Activated CD4-positive, alpha-beta T cell treated with anti-CD3 and anti-CD28 coated beads, Interleukin-2, amount 50 U/mL, for 48 hours (primary cell): ENCODE measurements at regions not wholly inside any gene's neighbourhood (a gene's known extent, or its start where the extent isn't known, plus 50 kb on each side); places are given as distances from the start of the nearest gene placed in this dataset.

ENCODE experiments used
- DNase-seq, 2 experiments: peaks; one replicate each; pipeline ENCODE4 v3.0.0-alpha.2; 2020

GRCh38 chr11:95375451-95375850 lies 144.4 kb upstream of the SESN3 start:
- no peak for DNase-seq

GRCh38 chr11:95374105-95374504 lies 143.1 kb upstream of the SESN3 start:
- DNase-seq, result no peak

GRCh38 chr11:95373241-95373640 lies 142.2 kb upstream of the SESN3 start:
- DNase-seq, result no peak

GRCh38 chr11:95372097-95372656 lies 141.2 kb upstream of the SESN3 start:
- DNase-seq, result no peak

GRCh38 chr11:95371153-95371552 lies 140.2 kb upstream of the SESN3 start:
- DNase-seq, result no peak

GRCh38 chr11:95367726-95368125 lies 136.7 kb upstream of the SESN3 start:
- no peak for DNase-seq

GRCh38 chr11:95365348-95365747 lies 134.3 kb upstream of the SESN3 start:
- DNase-seq, result no peak

- DNase-seq, result no peak
These were observed 133.6 kb upstream of the SESN3 start for GRCh38 chr11:95364324-95365295.

GRCh38 chr11:95363708-95364107 lies 132.7 kb upstream of the SESN3 start:
- DNase-seq, result no peak

GRCh38 chr11:95363164-95363563 lies 132.2 kb upstream of the SESN3 start:
- no peak for DNase-seq

- DNase-seq, result no peak
These were observed 130.2 kb upstream of the SESN3 start for GRCh38 chr11:95361180-95361579.

GRCh38 chr11:95360377-95361075 lies 129.5 kb upstream of the SESN3 start:
- no peak for DNase-seq

- no peak for DNase-seq
These were observed 128.8 kb upstream of the SESN3 start for GRCh38 chr11:95359756-95360155.

GRCh38 chr11:95359341-95359663 lies 128.3 kb upstream of the SESN3 start:
- no peak for DNase-seq

- no peak for DNase-seq
These were observed 127.7 kb upstream of the SESN3 start for GRCh38 chr11:95358511-95359340.

- DNase-seq, result no peak
These were observed 123.3 kb upstream of the SESN3 start for GRCh38 chr11:95354304-95354703.

- DNase-seq, result no peak
These were observed 122.7 kb upstream of the SESN3 start for GRCh38 chr11:95353706-95354105.

- DNase-seq, result no peak
These were observed 121.8 kb upstream of the SESN3 start for GRCh38 chr11:95352733-95353346.

- DNase-seq, result no peak
These were observed 118.4 kb upstream of the SESN3 start for GRCh38 chr11:95349345-95349942.

- DNase-seq, result peak in 1 of 2 experiments; percentile 22
These were observed 115.3 kb upstream of the SESN3 start for GRCh38 chr11:95346265-95346664.

- DNase-seq, result no peak
These were observed 114.6 kb upstream of the SESN3 start for GRCh38 chr11:95345651-95346050.
